Erythroblast (primary cell): ENCODE measurements at regions not wholly inside any gene's neighbourhood (a gene's known extent, or its start where the extent isn't known, plus 50 kb on each side); places are given as distances from the start of the nearest gene placed in this dataset.

ENCODE experiments used
- GATA1 ChIP-seq: IDR thresholded peaks from 2 replicates; pipeline ENCODE4 v1.6.1; 2011; ENCODE audit warnings: low read depth, mild to moderate bottlenecking, control low read depth, low read length, moderate library complexity
- POLR2A ChIP-seq: IDR thresholded peaks from 2 replicates; pipeline ENCODE4 v1.6.1; 2011; ENCODE audit warnings: mild to moderate bottlenecking, low read length

GRCh38 chr14:39807271-39807670, 375.0 kb upstream of the FBXO33 start:
- TF ChIP-seq POLR2A (no peak), GATA1 (no peak)
